ENCODE measurements at regions not wholly inside any gene's neighbourhood (a gene's known extent, or its start where the extent isn't known, plus 50 kb on each side); places are given as distances from the start of the nearest gene placed in this dataset.

- no peak for TF ChIP-seq ZFX (IDR thresholded peaks at IDR 0.05)
- TF ChIP-seq, protein P1, sequence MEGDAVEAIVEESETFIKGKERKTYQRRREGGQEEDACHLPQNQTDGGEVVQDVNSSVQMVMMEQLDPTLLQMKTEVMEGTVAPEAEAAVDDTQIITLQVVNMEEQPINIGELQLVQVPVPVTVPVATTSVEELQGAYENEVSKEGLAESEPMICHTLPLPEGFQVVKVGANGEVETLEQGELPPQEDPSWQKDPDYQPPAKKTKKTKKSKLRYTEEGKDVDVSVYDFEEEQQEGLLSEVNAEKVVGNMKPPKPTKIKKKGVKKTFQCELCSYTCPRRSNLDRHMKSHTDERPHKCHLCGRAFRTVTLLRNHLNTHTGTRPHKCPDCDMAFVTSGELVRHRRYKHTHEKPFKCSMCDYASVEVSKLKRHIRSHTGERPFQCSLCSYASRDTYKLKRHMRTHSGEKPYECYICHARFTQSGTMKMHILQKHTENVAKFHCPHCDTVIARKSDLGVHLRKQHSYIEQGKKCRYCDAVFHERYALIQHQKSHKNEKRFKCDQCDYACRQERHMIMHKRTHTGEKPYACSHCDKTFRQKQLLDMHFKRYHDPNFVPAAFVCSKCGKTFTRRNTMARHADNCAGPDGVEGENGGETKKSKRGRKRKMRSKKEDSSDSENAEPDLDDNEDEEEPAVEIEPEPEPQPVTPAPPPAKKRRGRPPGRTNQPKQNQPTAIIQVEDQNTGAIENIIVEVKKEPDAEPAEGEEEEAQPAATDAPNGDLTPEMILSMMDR (conservative IDR thresholded peaks at IDR 0.05) = no peak
- H3K27ac ChIP-seq = no peak overlapping the region
These were observed 74.3 kb upstream of the SHH start for GRCh38 chr7:155886391-155887173.

- no peak overlapping the region for H3K27ac ChIP-seq
These were observed 73.2 kb upstream of the SHH start for GRCh38 chr7:155885167-155886155.

GRCh38 chr7:155884225-155885166 lies 72.2 kb upstream of the SHH start:
- H3K27ac ChIP-seq = no peak overlapping the region
- no peak for TF ChIP-seq ZFX (IDR thresholded peaks at IDR 0.05)
- TF ChIP-seq, protein P1 (conservative IDR thresholded peaks at IDR 0.05) = no peak

More at GRCh38 chr7:155885167-155886155, 73.2 kb upstream of the SHH start:
- TF ChIP-seq, protein P1 (conservative IDR thresholded peaks at IDR 0.05) = no peak
- no peak for TF ChIP-seq ZFX (IDR thresholded peaks at IDR 0.05)

DNA sequence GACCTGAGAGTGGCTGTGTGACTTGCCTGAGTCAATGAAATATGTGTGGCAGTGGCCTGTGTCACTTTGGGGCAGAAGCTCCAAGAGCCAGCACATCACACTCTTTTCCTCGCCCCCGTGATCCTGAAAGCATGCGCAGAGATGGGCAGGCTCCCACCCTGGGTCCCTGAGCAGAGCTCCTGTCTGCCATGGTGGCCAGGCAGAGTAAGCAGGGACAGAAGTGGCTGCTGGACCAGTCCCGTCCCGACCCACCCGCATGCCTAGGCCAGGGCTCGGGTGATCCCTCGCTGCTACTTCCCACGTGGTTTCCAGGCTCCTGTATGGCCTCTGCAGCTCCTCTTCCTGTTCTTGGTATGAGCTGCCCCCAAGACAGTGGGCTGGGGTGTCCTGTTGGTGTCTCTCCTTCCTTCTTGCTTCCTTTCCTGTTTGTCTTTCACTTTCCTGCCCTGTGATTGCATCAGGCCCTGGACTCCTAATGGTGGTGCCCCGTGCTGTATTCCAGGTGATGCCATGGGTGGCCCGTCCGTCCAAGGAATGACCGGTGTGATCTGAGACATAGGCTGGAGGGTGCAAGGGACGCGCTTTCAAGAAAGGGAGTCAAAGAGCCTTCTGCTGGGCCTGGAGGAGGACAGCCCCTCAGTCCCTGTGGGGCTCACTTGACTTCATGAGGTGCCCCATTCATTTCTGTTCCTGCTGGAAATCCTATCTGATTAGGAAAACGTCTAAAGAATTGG lies 71.4 kb upstream of the SHH start:
- TF ChIP-seq, protein P1 (conservative IDR thresholded peaks at IDR 0.05) = no peak
- TF ChIP-seq ZFX (IDR thresholded peaks at IDR 0.05) = no peak
- H3K27ac ChIP-seq = no peak overlapping the region

DNA sequence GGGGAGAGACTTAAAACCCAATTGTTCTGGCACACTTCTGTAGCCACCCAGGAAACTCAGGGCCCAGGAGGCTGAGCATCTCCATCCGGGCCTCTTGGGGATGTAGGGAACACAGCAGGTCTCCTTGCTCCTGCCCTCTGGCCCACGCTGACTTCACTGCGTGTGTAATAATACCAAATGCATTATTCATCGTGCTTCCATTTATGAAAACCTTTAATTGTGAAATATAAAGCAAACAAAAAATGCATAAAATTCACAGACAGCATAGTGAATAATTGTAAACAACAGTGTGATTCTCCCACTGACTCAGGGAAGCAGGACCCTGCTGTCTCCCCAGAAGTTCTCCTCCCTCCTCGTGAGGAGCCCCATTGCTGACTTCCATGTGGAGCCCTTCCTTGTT lies 70.3 kb upstream of the SHH start:
- H3K27ac ChIP-seq = no peak overlapping the region
- TF ChIP-seq, protein P1 (conservative IDR thresholded peaks at IDR 0.05) = no peak
- TF ChIP-seq ZFX (IDR thresholded peaks at IDR 0.05) = no peak

All from C4-2B (cell line).